T-helper 1 cell (primary cell): ENCODE measurements at regions not wholly inside any gene's neighbourhood (a gene's known extent, or its start where the extent isn't known, plus 50 kb on each side); places are given as distances from the start of the nearest gene placed in this dataset.

Experiments
- DNase-seq, 5 donors: peaks; one replicate each; pipeline ENCODE4 v3.0.0-alpha.2; 2012 to 2020

DNA sequence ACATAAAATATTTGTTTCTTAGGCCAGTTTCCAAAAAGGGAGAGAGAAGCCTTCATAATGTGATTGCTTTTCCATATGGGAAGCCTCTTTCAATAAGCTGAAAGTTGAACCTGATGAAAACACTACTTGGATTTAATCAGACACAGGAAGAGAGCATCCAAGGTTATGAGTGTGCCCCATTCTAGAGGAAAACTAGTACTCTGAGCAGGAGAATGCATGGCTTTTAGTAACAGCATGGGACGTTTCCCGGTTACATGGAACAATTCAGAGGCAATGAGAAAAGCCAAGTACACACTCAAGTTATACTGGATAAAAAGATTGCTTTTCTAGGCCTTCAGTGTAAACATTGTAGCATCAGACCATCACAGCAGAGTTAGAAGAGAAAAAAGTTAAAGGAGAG, 315.8 kb downstream of the ZNF516 start:
- DNase-seq, result no peak

DNA sequence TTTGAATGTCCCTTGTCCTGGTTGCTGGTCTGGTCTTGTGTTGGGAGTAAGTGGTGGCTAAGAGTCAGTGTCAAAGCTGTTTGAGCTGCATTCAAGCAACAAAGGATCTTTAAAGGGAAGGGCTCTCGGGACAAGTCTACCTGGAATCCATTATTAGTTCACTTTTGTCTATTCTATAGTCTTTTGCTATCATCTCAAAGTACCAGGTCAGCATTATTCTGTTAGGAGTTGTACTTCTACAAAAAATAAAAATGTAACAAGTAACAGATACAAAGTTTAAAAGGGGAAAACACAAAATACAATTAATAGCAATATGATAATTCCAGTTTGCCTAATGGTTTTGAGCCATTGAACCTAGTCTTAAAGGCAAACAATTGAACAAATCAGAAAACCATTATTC, 317.9 kb downstream of the ZNF516 start:
- no peak for DNase-seq

DNA sequence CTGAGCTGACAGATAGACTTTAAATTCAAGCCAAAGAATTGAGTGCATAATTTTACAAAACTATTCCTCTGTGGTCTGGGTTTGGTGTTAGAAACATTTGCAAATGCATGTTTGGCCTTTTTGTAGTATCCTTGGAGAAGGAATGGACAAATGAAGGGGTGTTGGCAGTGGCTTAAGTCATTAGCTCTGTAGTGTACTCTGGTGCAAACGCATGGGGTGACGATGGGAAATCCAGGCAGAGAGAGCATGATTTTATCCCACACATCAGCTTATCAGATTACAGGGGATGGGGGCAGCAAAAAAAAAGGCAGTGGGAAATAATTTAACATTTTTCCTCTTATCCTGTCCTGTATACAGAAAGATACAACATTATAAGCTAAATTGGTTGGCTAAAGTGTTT, 320.6 kb downstream of the ZNF516 start:
- DNase-seq, result no peak

DNA sequence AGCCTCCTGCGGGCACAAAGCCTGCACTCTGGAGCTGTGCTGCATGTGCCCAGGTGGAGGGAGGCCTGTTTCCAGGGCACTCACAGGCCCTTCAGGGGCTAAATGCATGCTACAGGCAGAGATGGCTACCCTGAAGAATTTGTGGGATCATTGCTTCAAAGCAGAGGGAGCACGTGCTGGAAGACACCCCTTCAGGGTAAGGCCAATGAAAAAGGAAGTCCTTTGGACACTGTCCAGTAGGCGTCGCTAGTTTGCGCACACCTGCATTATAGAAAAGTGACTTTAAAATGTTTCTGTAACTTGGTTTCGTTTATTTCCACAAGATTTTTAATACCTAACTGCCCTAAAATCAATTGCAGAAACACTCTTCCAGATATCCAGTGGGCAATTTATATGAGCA, 325.3 kb downstream of the ZNF516 start:
- DNase-seq, result no peak

DNA sequence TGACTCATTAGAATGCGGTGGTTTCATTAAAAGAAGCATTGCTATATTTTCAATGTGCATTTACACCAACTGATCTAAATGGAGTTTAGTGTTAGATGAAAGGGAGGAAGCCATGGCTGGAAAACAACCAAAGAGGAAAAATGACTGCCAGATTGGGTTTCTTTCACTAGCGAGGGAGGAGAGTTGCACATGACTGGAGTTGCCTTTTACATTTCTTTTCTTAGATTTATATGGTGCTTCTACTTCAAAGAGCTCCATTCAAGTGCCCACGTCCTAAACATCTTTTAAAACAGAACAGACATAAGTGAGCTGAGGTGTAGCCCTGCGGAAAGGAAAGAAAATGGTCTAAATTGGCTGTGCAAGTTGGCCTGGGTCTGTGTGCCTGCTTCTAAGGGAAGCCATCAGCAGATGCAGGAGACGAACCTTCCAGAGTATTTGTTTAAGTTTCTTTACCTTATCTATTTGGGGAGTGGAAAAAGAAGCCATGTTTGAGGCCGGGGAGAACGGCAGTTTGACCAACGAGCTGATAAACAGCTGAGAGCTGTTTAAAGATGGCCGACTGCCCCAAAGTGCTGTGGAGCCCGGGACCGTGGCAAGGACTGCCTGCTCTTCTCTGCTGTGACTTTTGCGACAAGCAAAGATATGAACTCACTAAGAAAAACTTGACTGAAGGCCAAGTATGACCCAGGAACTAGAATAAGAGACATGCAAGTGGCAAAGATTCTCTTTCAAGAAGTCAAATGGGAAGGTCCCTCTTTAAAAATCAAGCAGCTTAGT, 327.0 kb downstream of the ZNF516 start:
- no peak for DNase-seq

DNA sequence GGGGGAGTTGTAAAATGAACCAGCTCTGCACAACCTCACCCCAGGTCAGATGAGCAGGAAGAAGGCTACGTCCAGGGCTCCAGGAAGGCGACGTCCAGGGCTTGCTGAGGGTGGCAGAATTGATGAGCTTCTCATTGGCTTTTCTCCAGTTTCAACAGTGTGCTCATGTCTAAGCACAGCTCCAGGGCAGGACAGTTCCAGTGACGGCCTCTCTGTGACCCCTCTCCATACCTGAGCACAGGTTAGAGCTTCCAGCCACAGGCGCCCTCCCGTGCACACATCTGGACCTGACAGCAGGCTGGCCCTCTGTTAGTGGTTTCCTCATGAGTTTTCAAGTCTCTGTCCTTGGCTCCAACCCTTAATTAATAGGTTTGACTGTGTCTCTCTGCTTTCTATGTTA, 327.6 kb downstream of the ZNF516 start:
- no peak for DNase-seq

DNA sequence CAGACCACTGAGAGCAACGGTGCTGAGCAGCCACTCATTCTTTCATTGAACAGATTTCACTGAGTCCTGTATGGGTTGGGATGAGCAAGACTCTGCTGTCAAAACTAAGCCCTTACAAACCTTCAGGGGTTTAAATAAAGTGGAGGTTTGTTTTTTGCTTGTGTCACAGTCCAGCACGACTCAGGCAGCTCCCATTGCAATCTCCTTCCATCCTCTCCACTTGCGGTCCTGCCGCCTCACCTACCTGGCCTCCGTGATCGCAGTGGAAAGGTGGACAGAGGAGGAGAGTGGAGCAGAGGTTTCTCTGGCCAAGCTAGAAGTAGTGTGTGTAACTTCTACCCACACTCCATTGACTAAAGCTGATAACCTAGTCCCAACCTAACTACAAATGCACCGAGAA, 332.2 kb downstream of the ZNF516 start:
- DNase-seq, result no peak

DNA sequence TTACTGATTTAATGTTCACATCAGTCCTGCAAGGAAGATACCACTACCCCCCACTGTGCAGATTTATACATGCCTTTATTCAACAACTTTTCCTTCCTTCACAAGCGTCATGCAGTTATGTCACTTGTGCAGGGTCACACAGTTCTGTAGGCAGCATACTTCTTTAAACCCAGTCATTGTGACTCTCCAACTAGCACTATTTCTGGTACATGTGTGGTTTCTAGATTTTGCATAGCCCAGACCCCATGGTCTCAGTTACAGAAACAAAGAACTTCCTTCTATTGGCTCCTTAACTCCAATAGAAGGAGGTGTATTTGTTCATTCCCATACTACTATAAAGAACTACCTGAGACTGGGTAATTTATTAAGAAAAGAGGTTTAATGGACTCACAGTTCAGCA, 333.1 kb downstream of the ZNF516 start:
- DNase-seq, result no peak

DNA sequence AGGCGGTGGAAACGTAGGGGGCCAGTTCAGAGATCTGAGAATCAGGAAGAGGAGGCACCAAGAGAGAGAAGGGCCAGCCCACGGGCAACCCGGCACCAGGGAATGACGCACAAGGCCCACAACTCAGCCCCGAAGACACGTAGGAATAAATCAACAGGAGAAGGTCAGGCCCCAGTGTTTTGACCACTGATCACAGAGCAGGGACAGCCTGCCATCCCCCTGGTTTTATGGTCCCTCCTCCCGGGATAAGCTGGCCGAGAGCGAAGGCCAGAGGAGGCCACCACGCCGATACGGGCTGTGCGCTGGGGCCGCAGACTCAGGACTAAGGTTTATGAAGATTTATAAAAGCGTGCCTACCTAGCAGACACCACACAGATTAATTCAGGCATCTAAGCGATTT, 341.4 kb downstream of the ZNF516 start:
- DNase-seq, result no peak

DNA sequence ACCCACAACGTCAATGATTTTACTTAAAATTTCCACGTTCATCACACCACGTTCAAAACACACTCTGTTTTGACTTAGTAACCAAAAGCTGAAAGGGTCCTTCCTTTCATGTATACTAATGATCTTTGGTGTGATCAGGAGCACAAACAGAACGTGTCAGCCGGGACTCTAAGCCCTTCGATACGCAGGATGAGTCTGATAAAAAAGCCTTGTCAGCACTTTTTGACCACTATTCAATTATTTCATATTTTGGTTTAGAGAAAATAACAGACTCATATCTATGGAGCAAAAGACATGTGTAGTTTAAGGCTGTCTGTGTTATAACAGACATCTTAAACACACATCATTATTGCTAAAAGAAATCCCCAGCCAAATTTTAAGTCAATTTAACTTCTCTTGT, 345.3 kb downstream of the ZNF516 start:
- no peak for DNase-seq

DNA sequence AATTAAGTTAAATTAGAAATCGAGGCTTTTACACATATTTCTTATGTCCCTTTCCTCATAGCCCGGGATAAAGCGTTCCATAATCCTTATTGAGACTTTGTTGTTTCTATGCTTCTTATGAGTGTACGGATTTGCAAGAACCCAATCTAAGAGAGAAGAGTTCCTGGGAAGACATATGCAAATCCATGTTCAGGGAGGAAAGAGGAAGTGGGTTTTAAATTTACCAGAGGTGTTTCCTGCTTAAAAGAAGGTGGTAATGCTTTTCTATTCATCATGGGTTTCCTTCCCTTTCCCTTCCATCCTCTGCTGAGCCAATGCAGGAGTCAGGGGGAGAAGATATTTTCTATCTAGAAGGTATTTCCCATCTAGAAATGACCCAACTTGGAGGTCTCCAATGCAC, 345.8 kb downstream of the ZNF516 start:
- DNase-seq, result no peak

DNA sequence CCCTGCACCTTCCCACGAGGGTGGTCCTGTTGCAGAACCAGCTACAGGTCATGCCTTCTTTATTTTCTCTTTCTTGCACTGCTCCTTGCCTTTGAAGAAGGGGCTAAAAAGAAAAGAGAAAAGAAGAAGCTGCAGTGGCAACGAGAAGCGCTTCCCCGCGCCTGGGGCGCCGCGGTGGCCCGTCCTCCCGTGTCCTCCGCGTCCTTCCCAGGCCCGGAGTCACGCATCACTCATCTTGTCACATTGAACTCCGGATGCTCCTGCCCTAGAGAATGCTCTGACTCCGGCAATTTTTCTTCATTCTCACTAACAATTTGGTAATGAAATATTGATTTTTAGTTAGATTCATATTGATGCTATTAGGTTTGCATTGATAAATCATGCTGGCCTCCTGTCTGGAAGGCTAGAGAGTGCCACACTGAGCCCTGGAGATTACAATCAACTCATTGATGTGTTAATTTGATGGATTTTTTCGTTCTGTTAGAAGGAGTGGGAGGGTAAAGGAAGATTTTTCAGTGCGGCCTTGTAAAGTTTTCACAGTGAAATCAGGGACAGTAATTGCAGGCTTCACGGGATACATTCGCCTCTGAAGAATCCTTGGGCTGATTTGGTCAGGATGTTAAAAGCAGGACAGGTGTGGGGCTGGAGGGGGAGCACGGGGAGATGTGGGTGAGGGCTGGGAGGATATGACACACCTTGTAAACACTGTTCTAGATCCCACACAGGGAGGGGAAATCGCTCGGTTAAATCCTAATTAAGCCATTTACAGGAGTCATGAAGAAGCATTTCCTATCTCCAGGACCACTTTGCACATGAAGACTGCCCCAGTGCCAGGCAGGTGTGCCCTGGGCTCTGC, 349.3 kb downstream of the ZNF516 start:
- no peak for DNase-seq

DNA sequence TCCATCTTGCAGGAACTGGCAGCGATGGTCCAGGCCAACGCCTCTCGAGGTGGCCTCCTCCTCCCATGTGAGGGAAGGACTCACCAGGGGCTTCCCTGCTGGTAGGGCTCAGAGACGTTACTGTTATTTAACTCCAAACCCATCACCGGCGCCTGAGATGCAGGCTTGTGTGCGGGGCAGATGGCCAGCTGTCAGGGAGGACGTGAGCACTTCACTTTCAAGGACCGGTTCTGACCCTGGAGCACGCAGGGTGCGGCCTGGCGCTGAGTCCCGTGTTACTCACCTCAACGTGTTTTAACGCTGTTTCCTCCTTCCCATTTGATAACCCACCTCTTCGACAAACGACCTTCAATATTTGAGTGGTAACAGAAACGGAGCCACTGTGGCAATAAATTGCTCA, 350.2 kb downstream of the ZNF516 start:
- no peak for DNase-seq

DNA sequence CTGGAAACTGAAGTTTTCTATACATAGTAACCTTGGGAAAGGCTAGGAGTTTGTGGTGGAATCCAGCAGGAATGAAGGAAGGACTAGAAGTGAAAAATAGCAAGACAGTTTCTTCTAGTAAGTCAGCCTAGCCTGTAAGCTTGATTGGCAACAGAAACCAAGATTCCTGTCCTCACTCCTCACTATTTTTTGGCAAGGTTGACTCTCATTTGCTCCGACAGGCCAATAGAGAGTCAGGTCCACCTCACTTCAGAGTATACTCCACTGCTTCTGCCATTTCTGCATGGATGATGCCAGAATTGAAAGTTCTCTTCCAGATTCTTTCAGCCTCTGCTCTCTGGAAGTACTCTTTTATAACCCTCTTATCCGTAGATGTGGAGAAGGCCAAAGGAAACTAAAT, 352.4 kb downstream of the ZNF516 start:
- no peak for DNase-seq

DNA sequence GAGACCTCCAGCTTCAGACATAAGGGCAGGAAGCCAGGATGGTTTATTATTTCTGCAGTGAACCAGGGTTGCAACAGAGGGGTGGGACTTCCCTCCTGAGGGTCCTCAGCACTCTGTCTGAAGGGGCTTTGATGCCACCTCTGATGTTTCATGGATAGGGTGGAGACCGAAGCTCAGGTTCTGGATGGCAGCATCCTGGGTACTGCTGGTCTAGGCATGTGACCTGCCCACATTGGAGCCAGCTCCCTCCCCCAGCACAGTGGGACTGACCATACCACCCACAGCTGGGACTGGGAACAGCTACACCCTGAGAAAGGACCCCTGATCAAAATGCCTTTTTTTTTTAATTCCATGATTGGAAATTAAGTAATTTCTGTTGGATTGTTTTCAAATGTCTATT, 355.2 kb downstream of the ZNF516 start:
- DNase-seq, result no peak

DNA sequence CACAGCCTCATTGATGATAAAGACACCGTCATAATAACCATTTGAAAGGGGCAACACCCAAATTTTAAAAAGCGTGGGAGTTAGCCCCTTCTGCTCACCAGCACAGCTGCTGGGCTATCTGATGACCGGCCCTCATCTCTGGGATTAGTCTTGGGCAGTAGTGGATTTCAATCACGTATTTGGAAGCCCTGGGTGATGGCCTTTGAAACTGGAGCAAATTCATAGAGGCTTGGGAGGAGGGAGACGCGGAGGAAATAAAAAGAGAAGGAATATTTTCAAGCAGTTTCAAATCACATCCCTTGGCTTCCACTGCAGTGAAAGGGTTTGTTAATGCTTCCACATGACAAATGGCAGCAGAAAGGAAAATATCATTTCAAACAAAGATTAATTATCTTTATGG, 357.8 kb downstream of the ZNF516 start:
- no peak for DNase-seq

DNA sequence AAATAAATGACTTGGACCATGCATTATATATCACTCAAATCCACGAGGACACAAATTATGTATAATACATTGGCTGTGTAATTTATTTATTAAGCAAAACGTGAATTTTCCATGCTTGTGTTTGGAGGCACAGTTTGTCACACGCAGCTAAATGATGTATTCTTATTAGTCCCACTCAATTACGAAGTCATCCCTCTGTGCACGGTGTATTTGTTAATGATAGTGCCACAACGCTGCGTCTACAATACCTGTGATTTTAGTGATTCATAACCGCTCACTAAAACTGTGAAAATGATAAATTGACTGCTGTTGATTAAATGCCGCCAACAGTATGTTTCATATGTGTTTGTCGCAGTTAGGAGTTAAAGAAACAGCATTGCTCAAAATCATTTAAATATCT, 358.3 kb downstream of the ZNF516 start:
- DNase-seq, result no peak

DNA sequence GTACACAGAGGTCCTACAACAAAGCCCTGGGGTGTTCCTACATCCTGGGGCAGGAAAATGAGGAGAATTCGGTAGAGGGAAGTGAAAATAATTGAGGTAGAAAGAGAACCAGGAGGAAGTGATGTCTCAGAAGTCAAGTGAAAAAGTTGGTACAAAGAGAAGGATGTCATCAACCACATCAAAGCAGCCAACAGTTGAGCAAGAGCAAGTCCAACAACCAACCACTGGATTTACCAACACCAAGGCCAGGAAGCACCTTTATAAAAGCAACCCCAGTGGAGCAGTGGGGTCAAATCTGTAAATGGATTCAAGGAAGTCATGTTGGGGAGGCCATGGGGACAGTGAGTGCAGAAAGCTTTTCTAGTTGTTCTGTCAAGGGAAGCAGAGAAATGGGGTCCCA, 360.4 kb downstream of the ZNF516 start:
- no peak for DNase-seq

DNA sequence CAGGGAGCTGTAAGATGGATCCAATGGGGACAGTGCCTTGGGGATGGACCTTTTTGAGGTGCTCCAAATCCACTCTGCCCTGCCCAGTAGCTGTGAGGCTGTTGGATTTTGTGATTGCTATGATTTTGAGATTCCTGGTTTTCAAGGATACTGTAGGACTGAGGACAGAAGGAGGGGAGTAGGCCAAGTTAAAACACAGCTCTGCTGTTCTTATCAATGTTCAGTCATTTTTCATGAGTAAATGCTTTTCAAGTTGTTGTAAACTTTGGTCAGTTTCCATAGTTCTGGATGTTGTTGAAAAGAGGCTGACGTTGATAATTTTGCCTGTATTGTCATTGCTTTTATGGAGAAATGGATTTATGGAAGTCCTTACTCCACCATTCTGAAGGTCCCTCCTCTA, 361.2 kb downstream of the ZNF516 start:
- no peak for DNase-seq

DNA sequence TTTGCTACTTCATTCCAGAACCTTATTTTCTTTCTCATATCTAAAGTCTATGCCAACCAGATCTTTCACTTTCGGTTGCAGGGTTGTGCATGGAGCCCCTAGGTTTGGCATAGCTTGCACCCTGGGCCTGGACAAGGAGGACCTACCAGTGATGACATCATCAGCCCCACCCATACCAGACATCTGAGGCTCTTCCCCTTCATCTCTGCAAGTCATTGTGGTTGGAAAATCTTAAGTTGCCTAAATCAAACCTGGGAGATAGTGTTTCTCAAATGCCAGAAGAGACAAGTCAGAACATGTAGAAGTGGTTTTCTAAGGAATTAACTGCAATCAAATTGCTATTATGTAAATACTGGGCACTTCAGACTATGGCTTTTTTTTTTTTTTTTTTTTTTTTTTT, 363.3 kb downstream of the ZNF516 start:
- DNase-seq, result peak in 1 of 5 donors; percentile 3

DNA sequence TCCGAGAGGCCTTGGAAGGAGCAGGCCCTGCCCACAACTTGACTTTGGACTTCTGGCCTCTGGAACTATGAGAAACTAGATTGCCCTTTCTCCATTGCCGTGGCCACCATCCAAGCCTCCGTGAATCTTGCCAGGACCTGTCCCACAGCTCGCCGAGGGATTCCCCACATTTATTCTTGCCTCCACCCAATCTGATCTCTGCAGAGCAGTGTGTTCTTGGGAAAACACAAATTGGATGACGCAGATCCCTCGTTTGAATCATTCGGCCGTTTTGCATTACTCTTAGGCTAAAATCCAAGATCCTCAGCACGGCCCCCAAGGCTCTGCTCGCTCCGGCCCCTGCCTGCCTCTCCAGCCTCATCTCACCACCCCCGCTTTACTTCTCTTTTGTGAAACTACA, 364.2 kb downstream of the ZNF516 start:
- DNase-seq, result no peak

DNA sequence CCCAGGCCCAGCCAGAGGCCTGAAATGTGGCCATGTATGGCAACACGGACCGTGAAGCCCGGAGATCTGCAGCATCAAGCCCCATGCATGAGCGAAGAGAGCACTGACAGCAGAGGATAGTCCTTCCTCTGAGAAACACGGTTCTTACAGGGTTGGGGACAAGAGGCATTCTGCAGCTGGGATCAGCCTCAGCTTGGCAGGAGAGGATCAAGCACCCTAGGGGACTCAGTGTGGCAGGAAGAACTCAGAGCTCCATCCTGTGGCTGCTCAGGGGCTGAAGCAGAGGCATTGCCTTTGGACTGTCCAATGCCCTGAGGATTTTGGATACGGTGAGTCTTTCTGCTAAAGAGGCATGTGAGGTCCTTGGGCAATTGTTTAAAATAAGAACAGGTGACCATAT, 368.7 kb downstream of the ZNF516 start:
- DNase-seq, result no peak

DNA sequence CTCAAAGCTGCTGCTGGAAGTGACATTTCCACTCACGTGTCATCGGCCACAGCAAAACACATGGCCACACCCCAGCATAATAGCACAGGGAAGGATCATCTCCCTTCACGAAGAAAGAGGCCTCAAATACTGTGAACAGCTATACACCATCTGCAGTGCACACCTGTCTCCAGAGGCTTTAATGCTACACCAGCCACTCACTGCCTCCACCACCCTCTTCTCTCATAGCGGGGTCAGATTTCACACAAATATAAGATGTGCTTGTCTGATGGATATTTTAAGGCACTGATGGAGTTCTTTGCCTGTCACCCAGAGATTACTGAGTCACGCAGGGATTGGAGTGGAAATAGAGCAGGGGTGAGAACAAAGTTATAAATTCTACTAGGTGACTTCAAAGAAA, 374.0 kb downstream of the ZNF516 start:
- DNase-seq, result no peak

DNA sequence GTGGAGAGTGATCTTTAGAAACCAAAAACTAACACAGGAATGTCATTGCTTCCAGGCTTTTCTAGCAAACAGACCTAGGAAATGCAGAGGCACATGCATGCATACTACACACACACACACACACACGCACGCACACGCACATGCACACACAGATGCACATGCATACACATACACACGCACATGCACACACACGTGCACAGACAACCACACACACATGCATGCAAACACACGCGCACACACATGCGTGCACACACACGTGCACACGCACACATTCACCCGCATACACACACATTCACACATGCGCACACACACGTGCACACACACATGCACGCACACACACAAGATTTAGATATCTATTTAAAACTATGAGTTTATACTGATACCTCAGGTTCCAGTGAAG, 379.5 kb downstream of the ZNF516 start:
- no peak for DNase-seq

DNA sequence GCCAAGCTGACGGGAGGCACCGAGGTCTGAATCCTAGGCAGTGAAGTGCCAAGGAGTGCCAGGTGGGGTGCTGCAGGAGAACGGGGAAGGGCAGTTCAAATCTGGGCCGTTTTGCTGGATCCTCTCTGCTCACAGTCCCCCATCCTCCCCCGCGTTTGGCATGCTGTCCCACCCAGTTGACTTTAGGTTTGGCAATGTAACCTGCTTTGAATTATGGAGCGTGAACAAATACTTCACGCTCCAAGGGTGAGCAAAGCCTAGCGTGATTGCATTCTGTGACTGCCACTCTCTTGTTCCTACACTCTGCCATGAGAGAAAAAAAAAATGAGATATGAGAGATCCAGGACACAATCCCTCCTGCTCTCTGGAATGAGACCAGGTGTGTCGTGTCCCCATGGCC, 381.9 kb downstream of the ZNF516 start:
- no peak for DNase-seq
